HG02571 (cell line): ENCODE measurements at regions not wholly inside any gene's neighbourhood (a gene's known extent, or its start where the extent isn't known, plus 50 kb on each side); places are given as distances from the start of the nearest gene placed in this dataset.
"Not testable (repeated sequence)": the region's sequence is repeated elsewhere in the genome, so short reads cannot be mapped to it uniquely, and the experiment has no call there.

Source experiments
- ATAC-seq: cut with Tn5 transposase; IDR thresholded peaks from one replicate; pipeline ENCODE4 v1.9.1; 2021; ENCODE audit warnings: mild to moderate bottlenecking, moderate library complexity; ENCODE audit not compliant: unreplicated experiment

DNA sequence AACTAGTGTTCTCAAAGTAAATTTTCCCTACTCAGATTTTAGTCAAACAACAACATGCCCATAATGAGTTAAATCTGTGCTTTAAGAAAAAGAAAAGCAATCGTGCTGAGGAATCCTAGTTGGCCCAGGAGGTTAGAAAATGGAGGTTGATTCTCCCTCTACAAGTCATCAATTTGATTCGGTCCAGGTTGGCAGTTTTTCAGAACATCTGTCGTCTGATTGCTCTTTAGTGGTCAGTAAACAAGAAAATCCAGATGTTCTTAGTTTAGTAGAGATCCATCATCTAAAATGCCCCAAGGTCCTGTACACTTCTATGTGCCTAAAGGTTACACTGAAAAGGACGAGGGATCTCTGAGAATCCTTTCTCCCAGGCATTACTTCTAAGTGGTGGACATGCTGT lies 659.2 kb downstream of the MTRR start:
- no peak for ATAC-seq

- no peak for ATAC-seq
Observed at GRCh38 chr5:8538821-8539220, 669.9 kb downstream of the MTRR start.

GRCh38 chr5:8540317-8540716 lies 671.4 kb downstream of the MTRR start:
- ATAC-seq: no peak

DNA sequence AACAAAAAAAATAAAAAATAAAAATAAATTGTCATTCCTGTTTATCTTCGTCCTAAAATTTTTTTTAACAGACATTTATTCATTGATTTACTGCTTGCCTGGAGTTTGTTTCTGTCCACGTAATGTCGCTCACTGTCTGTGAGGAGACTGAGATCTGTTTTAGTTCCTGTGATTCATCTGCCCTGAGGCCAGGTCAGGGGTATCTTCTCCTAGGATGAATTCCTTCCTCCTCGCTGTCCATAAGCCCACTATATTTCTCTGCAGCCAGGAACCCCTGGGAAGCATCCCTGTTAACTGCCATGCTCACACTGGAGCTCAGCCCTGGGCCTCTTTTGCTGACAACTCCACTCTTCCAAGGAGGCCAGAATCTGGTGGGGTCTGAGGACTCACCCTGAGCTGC lies 682.0 kb downstream of the MTRR start:
- ATAC-seq: no peak

DNA sequence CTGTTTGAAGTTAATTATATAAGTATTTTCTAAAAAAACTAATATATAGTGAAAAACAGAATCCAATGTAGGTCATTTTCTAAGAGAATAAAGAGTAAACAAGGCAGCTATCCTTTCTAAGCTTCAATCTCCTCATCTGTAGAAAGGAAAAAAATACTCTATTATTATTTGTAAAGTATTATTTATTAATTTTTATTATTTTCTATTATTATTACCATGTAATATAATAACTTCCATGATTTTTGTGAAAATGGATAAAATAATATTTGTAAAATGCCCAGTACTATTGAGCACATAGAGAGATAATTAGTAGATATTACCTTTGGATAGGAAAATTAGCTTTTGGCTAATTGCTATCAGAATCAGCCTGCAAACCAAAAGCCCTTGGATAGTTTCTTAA lies 684.4 kb downstream of the MTRR start:
- no peak for ATAC-seq

DNA sequence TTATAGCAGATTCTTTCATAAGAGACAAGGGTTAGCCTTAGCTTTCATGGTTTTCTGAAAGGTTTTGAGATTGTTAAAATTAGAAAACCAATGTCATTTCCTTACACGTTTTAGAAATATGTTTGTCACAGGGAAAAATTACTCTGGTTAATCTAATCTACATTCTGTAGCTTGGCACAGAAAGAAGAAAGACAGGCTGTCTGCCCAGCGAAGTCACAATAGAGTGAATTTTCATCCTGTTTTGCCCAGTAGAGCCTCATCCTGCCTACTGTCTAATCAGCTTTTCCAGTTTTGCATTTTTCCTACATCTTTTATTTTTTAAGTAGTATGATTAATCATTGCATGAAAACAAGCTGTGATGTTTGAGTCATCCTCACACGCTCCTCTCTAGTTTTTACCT lies 688.8 kb downstream of the MTRR start:
- ATAC-seq: no peak

DNA sequence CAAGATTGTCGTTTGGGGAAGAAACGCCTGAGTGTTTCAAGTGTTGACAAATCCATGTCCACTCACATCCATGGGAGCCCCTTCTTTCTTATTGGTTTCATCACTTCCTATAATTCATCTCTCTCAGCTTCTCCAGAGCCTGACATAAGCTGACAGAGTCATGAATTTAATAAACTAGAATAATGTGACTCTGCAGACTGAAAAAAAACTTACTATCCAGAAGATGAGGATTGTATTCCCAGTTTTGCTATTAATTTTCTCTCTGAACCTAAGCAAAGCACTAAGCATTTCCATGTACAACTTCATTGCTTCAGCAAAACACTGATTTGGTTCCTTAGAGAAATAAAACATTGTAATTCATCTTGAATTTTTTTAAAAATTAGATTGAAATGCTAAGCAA lies 691.8 kb downstream of the MTRR start:
- ATAC-seq: no peak

- ATAC-seq: no peak
Observed at GRCh38 chr5:8561224-8561840, 692.4 kb downstream of the MTRR start.

DNA sequence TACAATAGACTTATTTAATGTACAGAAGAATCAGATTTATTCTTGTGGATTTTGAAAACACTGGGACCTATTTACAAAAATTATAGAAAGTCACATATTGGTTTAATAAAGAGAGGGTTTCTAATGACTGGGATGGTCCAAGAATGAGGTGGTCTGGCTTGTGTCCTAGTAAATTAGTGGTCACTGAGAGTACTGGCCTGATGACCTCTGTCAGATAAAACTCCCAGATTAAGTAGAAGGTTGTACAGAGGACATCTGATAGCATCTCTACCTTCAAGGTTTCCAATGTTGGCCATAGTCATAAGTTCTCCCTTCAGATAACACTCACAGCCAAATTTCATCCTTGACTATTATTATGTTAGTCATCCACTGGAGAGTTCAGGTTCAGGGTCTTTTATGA lies 692.9 kb downstream of the MTRR start:
- ATAC-seq: no peak

DNA sequence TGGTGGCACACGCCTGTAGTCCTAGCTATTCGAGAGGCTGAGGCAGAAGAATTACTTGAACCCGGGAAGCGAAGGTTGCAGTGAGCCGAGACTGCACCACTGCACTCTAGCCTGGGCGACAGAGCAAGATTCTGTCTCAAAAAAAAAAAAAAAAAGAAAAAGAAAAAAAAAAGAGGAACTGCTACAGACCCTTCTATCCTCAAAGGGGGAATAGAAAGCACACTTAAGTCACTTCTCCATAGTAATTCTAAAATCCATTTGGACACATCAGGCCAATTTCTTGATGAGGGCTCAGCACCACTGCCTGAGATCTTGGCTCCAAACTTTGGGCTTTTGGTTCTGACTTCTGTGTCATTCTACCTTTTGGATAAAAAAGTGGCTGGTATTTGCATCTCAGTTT lies 694.6 kb downstream of the MTRR start:
- not testable (repeated sequence) for ATAC-seq

GRCh38 chr5:8568858-8569257 lies 699.9 kb downstream of the MTRR start:
- ATAC-seq: no peak

DNA sequence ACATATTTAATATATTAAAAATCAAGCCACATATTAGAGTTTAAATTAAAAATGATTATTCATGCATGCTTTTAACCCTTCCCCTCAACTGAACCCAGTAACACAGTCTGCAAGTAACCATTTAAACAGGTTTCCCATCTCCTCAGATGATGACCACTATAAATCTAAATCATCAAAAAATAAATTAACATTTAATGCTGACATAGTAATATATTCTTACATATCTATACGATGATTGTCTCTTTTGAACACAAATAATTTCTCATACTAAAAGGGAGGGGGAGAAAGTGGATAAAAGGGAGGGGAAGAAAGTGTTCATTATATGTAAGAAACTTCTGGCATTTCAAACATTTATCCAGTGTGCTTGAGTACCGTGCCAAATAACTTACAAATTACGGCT lies 701.6 kb downstream of the MTRR start:
- no peak for ATAC-seq

GRCh38 chr5:8576178-8576577 lies 707.2 kb downstream of the MTRR start:
- no peak for ATAC-seq

- ATAC-seq: no peak
Observed at GRCh38 chr5:8577792-8578191, 708.8 kb downstream of the MTRR start.

DNA sequence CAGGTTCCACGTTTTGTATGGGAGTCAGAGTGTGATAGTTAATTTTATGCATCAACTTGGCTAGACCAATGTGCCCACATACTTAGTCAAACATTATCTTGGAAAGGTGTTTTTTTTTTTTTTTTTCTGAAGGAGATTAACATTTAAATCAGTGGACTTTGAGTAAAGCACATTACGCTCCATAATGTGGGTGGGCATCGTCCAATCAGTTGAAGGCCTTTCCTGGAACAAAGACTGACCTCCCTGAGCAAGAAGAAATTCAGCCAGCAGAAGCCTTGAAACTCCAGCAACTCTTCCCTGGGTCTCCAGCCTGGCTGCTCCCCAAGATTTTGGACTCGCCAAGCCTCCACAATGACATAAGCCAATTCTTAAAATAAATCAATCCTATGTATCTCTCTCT lies 711.4 kb downstream of the MTRR start:
- ATAC-seq: no peak

DNA sequence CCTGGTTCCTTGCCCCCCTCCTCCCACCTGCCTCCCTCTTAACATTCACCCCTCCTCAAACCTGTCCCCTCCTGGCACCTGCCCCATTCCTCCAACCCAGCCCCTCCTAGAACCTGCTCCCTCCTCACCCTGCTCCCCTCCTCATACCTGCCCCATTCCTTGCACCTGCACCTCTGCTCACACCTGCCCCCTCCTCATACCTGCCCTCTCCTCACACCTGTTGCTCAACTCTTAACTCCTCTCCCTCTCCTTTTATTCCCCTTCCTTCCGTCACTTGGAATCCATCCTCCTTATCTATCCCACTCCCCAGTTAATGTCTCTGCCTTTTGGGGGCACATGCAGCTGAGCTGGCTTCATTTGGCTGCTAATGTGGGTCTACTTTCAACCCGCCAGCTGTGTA lies 712.1 kb downstream of the MTRR start:
- ATAC-seq: no peak

DNA sequence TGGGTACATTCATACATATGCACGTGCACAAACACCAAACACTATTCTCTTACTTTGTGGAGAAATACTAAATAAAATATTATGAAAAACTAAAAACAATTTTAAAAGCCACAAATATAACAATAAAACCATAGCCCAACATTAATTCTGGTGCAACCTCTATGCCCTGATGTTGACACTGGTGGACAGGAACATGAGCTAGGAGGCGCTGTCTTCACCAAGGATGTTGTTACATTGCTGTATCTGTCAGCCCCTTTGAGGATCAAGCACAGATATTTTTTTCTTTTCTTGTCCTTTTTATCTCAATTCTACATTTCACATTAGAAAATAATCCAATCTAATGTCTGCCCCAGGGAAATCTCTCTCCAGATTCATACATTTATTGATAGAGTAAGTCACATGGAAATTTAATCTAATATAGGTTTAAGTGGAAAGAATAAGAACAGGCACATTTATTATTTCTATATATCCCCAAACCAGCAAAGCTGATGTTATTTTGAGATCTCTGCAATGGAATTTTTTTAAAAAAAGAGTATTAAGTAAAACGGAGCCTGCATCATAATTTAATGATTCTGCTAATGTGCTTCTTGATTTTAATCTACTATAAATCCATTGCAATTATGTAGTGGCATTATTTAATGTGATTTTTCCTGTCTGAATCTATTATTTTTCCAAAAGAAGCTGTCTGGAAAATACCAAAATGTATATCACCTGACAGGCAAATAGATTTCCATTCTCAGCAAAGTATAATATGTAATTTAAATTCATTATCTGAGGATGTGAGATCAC lies 716.5 kb downstream of the MTRR start:
- ATAC-seq: no peak

GRCh38 chr5:8590959-8591358 lies 722.0 kb downstream of the MTRR start:
- no peak for ATAC-seq

DNA sequence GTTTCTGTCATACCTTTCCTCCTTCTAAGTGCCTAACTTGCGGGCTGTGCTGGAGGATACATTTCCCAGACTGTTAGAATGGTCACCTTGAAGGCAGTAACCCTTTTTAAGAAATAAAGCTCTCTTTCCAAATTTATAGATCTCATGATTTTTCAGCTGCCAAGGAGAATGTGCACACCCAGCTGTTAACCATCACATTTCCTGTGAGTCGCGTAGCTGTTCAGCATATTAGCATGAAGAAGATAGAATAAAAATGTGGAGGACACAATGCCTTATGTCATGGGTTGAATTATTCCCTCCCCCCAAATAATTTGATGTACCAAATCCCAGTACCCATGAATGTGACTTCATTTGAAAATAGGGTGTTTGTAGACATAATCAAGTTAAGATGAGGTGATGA lies 729.4 kb downstream of the MTRR start:
- ATAC-seq: no peak

GRCh38 chr5:8598996-8599395 lies 730.0 kb downstream of the MTRR start:
- no peak for ATAC-seq

GRCh38 chr5:8600843-8601242 lies 731.9 kb downstream of the MTRR start:
- ATAC-seq: no peak

DNA sequence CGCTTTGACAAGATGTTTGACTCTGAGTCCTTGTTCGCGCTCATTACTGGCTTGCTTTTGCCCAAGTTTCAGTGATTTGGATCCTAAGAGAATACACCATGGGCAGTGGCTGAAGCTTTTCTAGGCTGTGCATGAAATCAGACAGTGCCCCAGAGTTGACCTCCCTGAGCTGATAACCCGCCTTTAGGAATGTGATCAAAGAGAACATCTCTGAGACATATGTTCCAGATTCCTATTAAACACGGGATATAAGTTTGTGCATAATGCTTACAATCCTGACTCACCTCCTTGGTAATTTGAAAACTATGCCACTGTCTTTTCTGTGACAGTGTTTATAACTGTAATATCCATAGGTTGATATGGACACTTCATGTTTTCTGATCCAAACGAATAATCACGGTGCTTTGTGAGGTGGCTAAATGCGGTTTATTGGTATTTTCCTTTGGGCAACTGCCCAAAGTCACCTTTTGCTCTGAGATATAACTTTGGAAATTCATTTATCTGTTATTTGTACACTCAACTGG lies 732.9 kb downstream of the MTRR start:
- ATAC-seq: no peak

DNA sequence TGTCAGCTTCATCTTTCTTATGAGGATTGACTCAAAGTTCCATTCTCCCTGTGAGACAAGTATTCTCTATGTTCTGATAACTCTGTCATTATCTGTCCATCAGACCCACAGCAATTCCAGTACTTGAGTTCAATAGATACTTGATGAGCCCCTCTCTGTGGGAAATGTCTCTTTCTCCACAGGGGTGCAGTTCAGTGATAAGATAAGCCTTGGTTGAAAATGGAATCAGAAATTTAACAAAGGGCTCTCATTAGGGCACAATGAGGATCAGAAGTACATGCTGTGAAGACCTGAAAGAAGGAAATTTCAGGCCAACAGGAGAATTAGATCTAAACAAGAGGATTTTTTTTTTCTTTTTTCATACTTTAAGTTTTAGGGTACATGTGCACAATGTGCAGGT lies 737.3 kb downstream of the MTRR start:
- no peak for ATAC-seq
